MM.1S (cell line): ENCODE measurements at regions not wholly inside any gene's neighbourhood (a gene's known extent, or its start where the extent isn't known, plus 50 kb on each side); places are given as distances from the start of the nearest gene placed in this dataset.

Source experiments
- DNase-seq: peaks from one replicate; pipeline ENCODE4 v3.0.0-alpha.2; 2015
- H2AFZ ChIP-seq: fragments of 300-600 bp; sonication (generic); 2 replicates; pipeline ENCODE4 v1.6.0; 2016; ENCODE audit warnings: antibody characterized with exemption, low read length
- H3F3A ChIP-seq: fragments of 300-600 bp; sonication (generic); 2 replicates; pipeline ENCODE4 v1.6.1; 2016; ENCODE audit warnings: mild to moderate bottlenecking, antibody characterized with exemption, low read length, moderate library complexity, mixed read lengths; ENCODE audit not compliant: insufficient read depth
- H3K27ac ChIP-seq: fragments of 300-600 bp; sonication (generic); 2 replicates; pipeline ENCODE4 v1.5.1; 2016; ENCODE audit warnings: mild to moderate bottlenecking, low read length
- H3K27me3 ChIP-seq: fragments of 300-600 bp; sonication (generic); replicated peaks from 2 replicates; pipeline ENCODE4 v1.6.0; 2016; ENCODE audit warnings: low read length; ENCODE audit not compliant: insufficient read depth
- H3K36me3 ChIP-seq: fragments of 300-600 bp; sonication (generic); replicated peaks from 2 replicates; pipeline ENCODE4 v1.6.1; 2016; ENCODE audit warnings: mild to moderate bottlenecking, low read length, mixed read lengths; ENCODE audit not compliant: insufficient read depth
- H3K4me1 ChIP-seq: fragments of 300-600 bp; sonication (generic); 2 replicates; pipeline ENCODE4 v1.6.1; 2016; ENCODE audit warnings: low read length, mixed read lengths
- H3K4me2 ChIP-seq: fragments of 300-600 bp; sonication (generic); 2 replicates; pipeline ENCODE4 v1.6.0; 2016; ENCODE audit warnings: low read depth, low read length
- H3K4me3 ChIP-seq: fragments of 300-600 bp; sonication (generic); 2 replicates; pipeline ENCODE4 v1.5.1; 2016; ENCODE audit warnings: low read length, mixed read lengths
- H3K79me2 ChIP-seq: fragments of 300-600 bp; sonication (generic); 2 replicates; pipeline ENCODE4 v1.6.1; 2016; ENCODE audit warnings: mixed run types, low read length, mixed read lengths
- H3K9ac ChIP-seq: fragments of 300-600 bp; sonication (generic); 2 replicates; pipeline ENCODE4 v1.6.1; 2016; ENCODE audit warnings: low read length, mixed read lengths
- H3K9me2 ChIP-seq: fragments of 300-600 bp; sonication (generic); replicated peaks from 2 replicates; pipeline ENCODE4 v1.6.1; 2016; ENCODE audit warnings: mild to moderate bottlenecking, low read length, mixed read lengths; ENCODE audit not compliant: insufficient read depth
- H3K9me3 ChIP-seq: fragments of 300-600 bp; sonication (generic); replicated peaks from 2 replicates; pipeline ENCODE4 v1.6.1; 2016; ENCODE audit warnings: mild to moderate bottlenecking, low read length, mixed read lengths; ENCODE audit not compliant: insufficient read depth
- H4K20me1 ChIP-seq: fragments of 300-600 bp; sonication (generic); 2 replicates; pipeline ENCODE4 v1.6.1; 2016; ENCODE audit warnings: mild to moderate bottlenecking, low read length, moderate library complexity, mixed read lengths; ENCODE audit not compliant: insufficient read depth
- EZH2 ChIP-seq: fragments of 300-600 bp; sonication (generic); optimal IDR thresholded peaks from 2 replicates; pipeline ENCODE3; 2017; ENCODE audit warnings: low read depth, mild to moderate bottlenecking, antibody characterized with exemption, low read length, mixed read lengths
- EZH2phosphoT487 ChIP-seq: fragments of 300-600 bp; sonication (generic); IDR thresholded peaks from 2 replicates; pipeline ENCODE4 v1.6.1; 2018; ENCODE audit warnings: antibody characterized with exemption, low read length
- TF ChIP-seq, protein P1 (sequence below): fragments of 300-600 bp; sonication (generic); IDR thresholded peaks from 2 replicates; pipeline ENCODE4 v1.5.1; 2016; ENCODE audit warnings: antibody characterized with exemption, low read length, mixed read lengths

GRCh38 chr12:107339487-107339886 lies 246.1 kb upstream of the CRY1 start:
- Histone ChIP-seq H3K4me3 (no peak overlapping the region), H2AFZ (no peak overlapping the region), H3F3A (no peaks in the 10 kb centered on the region), H3K4me1 (no peaks in the 10 kb centered on the region), H3K9ac (no peak overlapping the region), H3K27ac (no peak overlapping the region), H4K20me1 (no peaks in the 10 kb centered on the region), H3K9me2 (no peaks in the 10 kb centered on the region), H3K27me3 (no peaks in the 10 kb centered on the region; the same call in 1 of the 2 replicates), H3K9me3 (no peaks in the 10 kb centered on the region), H3K79me2 (no peaks in the 10 kb centered on the region), H3K36me3 (no peaks in the 10 kb centered on the region), H3K4me2 (no peak overlapping the region)
- no peak for DNase-seq
- TF ChIP-seq EZH2phosphoT487 = no peak
- no peak for TF ChIP-seq EZH2
- TF ChIP-seq, protein P1, sequence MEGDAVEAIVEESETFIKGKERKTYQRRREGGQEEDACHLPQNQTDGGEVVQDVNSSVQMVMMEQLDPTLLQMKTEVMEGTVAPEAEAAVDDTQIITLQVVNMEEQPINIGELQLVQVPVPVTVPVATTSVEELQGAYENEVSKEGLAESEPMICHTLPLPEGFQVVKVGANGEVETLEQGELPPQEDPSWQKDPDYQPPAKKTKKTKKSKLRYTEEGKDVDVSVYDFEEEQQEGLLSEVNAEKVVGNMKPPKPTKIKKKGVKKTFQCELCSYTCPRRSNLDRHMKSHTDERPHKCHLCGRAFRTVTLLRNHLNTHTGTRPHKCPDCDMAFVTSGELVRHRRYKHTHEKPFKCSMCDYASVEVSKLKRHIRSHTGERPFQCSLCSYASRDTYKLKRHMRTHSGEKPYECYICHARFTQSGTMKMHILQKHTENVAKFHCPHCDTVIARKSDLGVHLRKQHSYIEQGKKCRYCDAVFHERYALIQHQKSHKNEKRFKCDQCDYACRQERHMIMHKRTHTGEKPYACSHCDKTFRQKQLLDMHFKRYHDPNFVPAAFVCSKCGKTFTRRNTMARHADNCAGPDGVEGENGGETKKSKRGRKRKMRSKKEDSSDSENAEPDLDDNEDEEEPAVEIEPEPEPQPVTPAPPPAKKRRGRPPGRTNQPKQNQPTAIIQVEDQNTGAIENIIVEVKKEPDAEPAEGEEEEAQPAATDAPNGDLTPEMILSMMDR = no peak

DNA sequence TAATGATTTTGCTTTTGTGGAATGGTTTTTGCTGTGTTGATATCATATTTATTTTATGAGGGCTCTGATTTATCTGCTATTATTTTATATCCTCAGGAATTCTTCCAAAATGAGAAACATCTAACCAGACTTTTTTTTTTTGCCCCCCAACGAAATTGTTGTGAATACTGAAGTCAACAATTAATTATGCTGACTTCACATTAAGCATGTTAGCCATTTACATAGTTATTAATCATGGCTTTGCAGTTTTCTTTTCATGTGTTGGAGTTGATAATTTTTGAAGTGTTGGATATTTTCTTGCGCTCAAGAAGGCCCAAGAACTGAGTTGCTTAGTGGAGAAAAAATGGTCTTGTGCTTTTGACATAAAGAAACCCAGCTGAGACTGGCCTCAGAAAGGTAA lies 246.6 kb upstream of the CRY1 start:
- TF ChIP-seq EZH2 (no peak), EZH2phosphoT487 (no peak)
- TF ChIP-seq, protein P1 = no peak
- Histone ChIP-seq H3K4me3 (no peak overlapping the region), H3K9ac (no peak overlapping the region), H4K20me1 (no peaks in the 10 kb centered on the region), H3K79me2 (no peaks in the 10 kb centered on the region), H3K4me1 (no peaks in the 10 kb centered on the region), H3F3A (no peaks in the 10 kb centered on the region), H3K9me2 (no peaks in the 10 kb centered on the region), H3K36me3 (no peaks in the 10 kb centered on the region), H3K27ac (no peak overlapping the region), H3K9me3 (no peaks in the 10 kb centered on the region), H3K27me3 (no peaks in the 10 kb centered on the region; the same call in 1 of the 2 replicates), H2AFZ (no peak overlapping the region), H3K4me2 (no peak overlapping the region)
- DNase-seq = no peak

DNA sequence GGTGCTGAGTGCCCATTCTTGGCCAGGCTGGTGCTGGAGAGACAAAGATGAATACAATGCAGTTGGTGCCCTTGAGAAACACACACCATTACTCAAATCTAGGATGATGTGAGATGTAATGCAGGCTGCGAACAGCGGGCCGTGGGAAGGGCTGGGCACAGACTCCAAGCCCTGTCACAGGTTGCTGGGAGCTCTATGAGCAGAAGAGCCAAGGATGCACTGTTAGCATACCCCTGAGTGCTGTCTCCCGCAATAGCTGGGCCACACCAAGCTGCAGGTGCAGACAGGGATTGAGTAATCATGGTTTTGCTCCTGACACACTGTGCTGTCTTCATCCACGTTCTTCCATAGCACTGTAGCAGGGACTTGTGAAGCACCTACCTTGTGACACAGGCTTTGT lies 247.5 kb upstream of the CRY1 start:
- Histone ChIP-seq H3K79me2 (no peaks in the 10 kb centered on the region), H3K4me3 (no peak overlapping the region), H3F3A (no peaks in the 10 kb centered on the region), H3K36me3 (no peaks in the 10 kb centered on the region), H3K27me3 (no peaks in the 10 kb centered on the region; the same call in 1 of the 2 replicates), H3K9ac (no peak overlapping the region), H3K9me3 (no peaks in the 10 kb centered on the region), H3K27ac (no peak overlapping the region), H4K20me1 (no peaks in the 10 kb centered on the region), H3K4me1 (no peaks in the 10 kb centered on the region), H3K9me2 (no peaks in the 10 kb centered on the region), H2AFZ (no peak overlapping the region), H3K4me2 (no peak overlapping the region)
- TF ChIP-seq, protein P1 = no peak
- TF ChIP-seq EZH2phosphoT487 (no peak), EZH2 (no peak)
- no peak for DNase-seq
